CD4-positive, alpha-beta T cell (primary cell): ENCODE measurements at regions not wholly inside any gene's neighbourhood (a gene's known extent, or its start where the extent isn't known, plus 50 kb on each side); places are given as distances from the start of the nearest gene placed in this dataset.

ENCODE experiments used
- ATAC-seq: fragments of 200-7000 bp; cut with Tn5 transposase; one replicate; pipeline ENCODE4 v1.10.0; 2022; ENCODE audit warnings: mild to moderate bottlenecking; ENCODE audit not compliant: poor library complexity
- CTCF ChIA-PET: fragments of 350-600 bp; sonication (Branson Sonifier 250); formaldehyde crosslinking; loops from one replicate; lab custom pipeline; 2021; ENCODE audit warnings: antibody characterized with exemption, inconsistent platforms; lab: Charles Lee
- POLR2A ChIA-PET: fragments of 350-600 bp; sonication (Branson Sonifier 250); formaldehyde crosslinking; loops from one replicate; lab custom pipeline; 2021; ENCODE audit warnings: antibody characterized with exemption, inconsistent platforms; lab: Charles Lee
- DNase-seq, 14 experiments: peaks; one replicate each; pipeline ENCODE4 v3.0.0-alpha.2; 2013 to 2020; ENCODE audit warnings: mixed read lengths in 2 of 14
- H3K27ac ChIP-seq, 2 donors: one replicate each; pipeline versions ENCODE4 v1.5.1 to v1.7.0; 2013; ENCODE audit warnings: low read length in 2 of 2, low read depth in 1 of 2, mild to moderate bottlenecking in 1 of 2
- H3K27me3 ChIP-seq, 2 experiments: 1 replicate in 1 of 2; 2 replicates in 1 of 2; pipeline versions ENCODE4 v1.6.1 to v1.7.0; 2013; ENCODE audit warnings: low read length in 2 of 2, control low read depth in 1 of 2, mild to moderate bottlenecking in 1 of 2, moderate library complexity in 1 of 2; ENCODE audit not compliant: insufficient read depth in 2 of 2, control insufficient read depth in 1 of 2
- H3K36me3 ChIP-seq: one replicate; pipeline ENCODE4 v1.6.1; 2013; ENCODE audit warnings: low read length, control low read depth; ENCODE audit not compliant: insufficient read depth
- H3K4me1 ChIP-seq: one replicate; pipeline ENCODE4 v1.6.1; 2013; ENCODE audit warnings: low read length, control low read depth; ENCODE audit not compliant: insufficient read depth
- H3K4me3 ChIP-seq: one replicate; pipeline ENCODE4 v1.5.1; 2013; ENCODE audit warnings: mild to moderate bottlenecking, low read length, moderate library complexity
- H3K9me3 ChIP-seq, 2 experiments: 1 replicate in 1 of 2; 2 replicates in 1 of 2; pipeline versions ENCODE4 v1.6.1 to v1.7.0; 2013; ENCODE audit warnings: low read length in 2 of 2, mild to moderate bottlenecking in 2 of 2, control low read depth in 1 of 2, moderate library complexity in 1 of 2; ENCODE audit not compliant: control insufficient read depth in 1 of 2, insufficient read depth in 1 of 2
- H3K27ac Mint-ChIP-seq: one replicate; pipeline ENCODE4 v1.8.0; 2020; ENCODE audit warnings: mixed read lengths
- H3K27me3 Mint-ChIP-seq: one replicate; pipeline ENCODE4 v1.8.0; 2021; ENCODE audit warnings: mixed read lengths
- H3K36me3 Mint-ChIP-seq: one replicate; pipeline ENCODE4 v1.8.0; 2021; ENCODE audit warnings: low read depth, mixed read lengths
- H3K4me1 Mint-ChIP-seq: one replicate; pipeline ENCODE4 v1.8.0; 2021; ENCODE audit warnings: low read depth, mixed read lengths
- H3K4me3 Mint-ChIP-seq: one replicate; pipeline ENCODE4 v1.8.0; 2020; ENCODE audit warnings: mild to moderate bottlenecking, mixed read lengths
- H3K9me3 Mint-ChIP-seq: one replicate; pipeline ENCODE4 v1.8.0; 2020; ENCODE audit warnings: mixed read lengths
- CTCF ChIP-seq: fragments of 200-600 bp; IDR thresholded peaks from one replicate; pipeline ENCODE4 v1.8.0; 2022; ENCODE audit warnings: antibody characterized with exemption, mild to moderate bottlenecking
- intact Hi-C, 2 experiments: fragments of 100-400 bp; cut with DNase I in 1 of 2; cut with micrococcal nuclease in 1 of 2; formaldehyde crosslinking; loops; one replicate each; pipeline versions ENCODE4 v1.15.1 to v1.9.0; 2023 to 2025; cut with DNase I, micrococcal nuclease

DNA sequence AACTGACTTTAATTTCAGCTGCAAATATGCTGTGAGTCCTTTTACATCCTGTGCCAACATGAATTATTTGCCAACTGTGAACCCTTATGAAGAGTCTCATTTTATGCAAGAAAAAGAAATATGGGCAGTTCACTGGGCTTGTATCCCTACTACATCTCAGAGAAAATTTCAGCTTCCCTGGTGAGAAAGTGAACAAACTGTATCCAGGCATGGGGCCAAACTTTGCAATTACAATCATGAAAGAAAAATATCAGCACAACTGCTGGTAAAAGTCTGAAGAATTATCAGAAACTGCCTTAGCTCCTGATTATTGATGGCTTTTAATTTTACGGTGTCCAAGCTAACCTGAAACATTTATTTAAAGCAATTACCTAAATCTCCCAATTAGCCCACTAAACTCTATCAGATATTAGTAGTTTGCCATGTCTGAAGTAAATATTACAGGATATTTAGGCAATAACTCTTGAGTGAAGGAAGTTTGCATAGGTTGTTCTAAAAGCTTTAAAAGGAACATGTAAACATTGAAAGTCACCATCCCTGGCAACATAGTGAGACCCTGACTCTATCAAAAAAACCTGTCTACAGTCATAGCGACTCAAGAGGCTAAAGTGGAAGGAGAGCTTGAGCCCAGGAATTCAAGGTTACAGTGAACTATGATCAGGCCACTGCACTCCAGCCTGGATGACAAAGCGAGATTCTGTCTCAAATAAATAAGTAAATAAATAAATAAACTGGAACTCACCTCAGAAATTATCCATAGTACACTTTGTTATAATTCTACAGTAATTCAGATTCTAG lies 83.9 kb upstream of the HCN1 start:
- no peaks in the 10 kb centered on the region for H3K36me3 ChIP-seq
- ChIA-PET POLR2A (no interaction called here), CTCF (no interaction called here)
- ATAC-seq (no peak), DNase-seq (no peak)
- H3K4me3 Mint-ChIP-seq: no peak overlapping the region
- no peaks in the 10 kb centered on the region for H3K4me1 ChIP-seq
- no peak for TF ChIP-seq CTCF
- H3K4me1 Mint-ChIP-seq: no peaks in the 10 kb centered on the region
- H3K9me3 ChIP-seq: peaks cover 0 to 2% of the 10 kb centered on the region in 2 experiments
- intact Hi-C loops: no loop called here
- no peak overlapping the region for H3K4me3 ChIP-seq
- no peak overlapping the region for H3K27ac Mint-ChIP-seq
- no peaks in the 10 kb centered on the region for H3K27me3 Mint-ChIP-seq
- no peaks in the 10 kb centered on the region for H3K36me3 Mint-ChIP-seq
- no peak overlapping the region for H3K27ac ChIP-seq
- no peaks in the 10 kb centered on the region for H3K27me3 ChIP-seq
- peaks cover 14% of the 10 kb centered on the region for H3K9me3 Mint-ChIP-seq

DNA sequence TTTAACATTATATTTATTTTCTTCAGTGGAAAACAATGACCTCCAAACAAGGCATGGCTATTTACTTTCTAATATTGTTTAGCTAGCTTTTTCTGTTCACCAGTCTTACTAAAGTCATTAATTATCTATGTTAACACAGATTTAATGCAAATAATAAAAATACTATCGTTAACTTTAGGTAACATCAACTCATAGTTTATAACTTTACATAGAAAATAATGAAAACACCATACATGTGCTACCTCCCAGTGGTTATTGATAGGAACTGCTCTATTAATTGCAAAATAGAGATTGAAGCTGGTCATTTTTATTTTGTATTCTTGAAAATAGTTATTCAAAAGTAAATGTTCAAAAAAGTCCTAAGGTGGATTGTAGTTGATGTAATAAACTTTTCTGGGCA lies 78.3 kb upstream of the HCN1 start:
- Histone ChIP-seq H3K9me3 (peaks cover 0 to 3% of the 10 kb centered on the region in 2 experiments), H3K4me1 (no peaks in the 10 kb centered on the region), H3K4me3 (no peak overlapping the region), H3K36me3 (no peaks in the 10 kb centered on the region), H3K27me3 (no peaks in the 10 kb centered on the region), H3K27ac (no peak overlapping the region)
- TF ChIP-seq CTCF: no peak
- Mint-ChIP-seq H3K27me3 (no peaks in the 10 kb centered on the region), H3K36me3 (no peaks in the 10 kb centered on the region), H3K9me3 (peaks cover 9% of the 10 kb centered on the region), H3K4me3 (no peak overlapping the region), H3K27ac (no peak overlapping the region), H3K4me1 (no peaks in the 10 kb centered on the region)
- intact Hi-C loops: no loop called here
- DNase-seq (no peak), ATAC-seq (no peak)
- CTCF ChIA-PET: no interaction called here
- POLR2A ChIA-PET: no interaction called here

GRCh38 chr5:45772402-45772801 lies 76.2 kb upstream of the HCN1 start:
- CTCF ChIA-PET: no interaction called here
- H3K4me1 Mint-ChIP-seq: no peaks in the 10 kb centered on the region
- H3K27ac Mint-ChIP-seq: no peak overlapping the region
- H3K27me3 ChIP-seq: no peaks in the 10 kb centered on the region
- no peaks in the 10 kb centered on the region for H3K36me3 Mint-ChIP-seq
- no peak overlapping the region for H3K27ac ChIP-seq
- no peak overlapping the region for H3K4me3 ChIP-seq
- H3K36me3 ChIP-seq: no peaks in the 10 kb centered on the region
- no peak for DNase-seq
- ATAC-seq: no peak
- POLR2A ChIA-PET: no interaction called here
- H3K9me3 Mint-ChIP-seq: peaks cover 9% of the 10 kb centered on the region
- peaks cover 0 to 3% of the 10 kb centered on the region in 2 experiments for H3K9me3 ChIP-seq
- no peaks in the 10 kb centered on the region for H3K4me1 ChIP-seq
- no peak for TF ChIP-seq CTCF
- intact Hi-C loops: no loop called here
- H3K4me3 Mint-ChIP-seq: no peak overlapping the region
- H3K27me3 Mint-ChIP-seq: no peaks in the 10 kb centered on the region
